ENCODE measurements at regions not wholly inside any gene's neighbourhood (a gene's known extent, or its start where the extent isn't known, plus 50 kb on each side); places are given as distances from the start of the nearest gene placed in this dataset.
"Not testable (repeated sequence)": the region's sequence is repeated elsewhere in the genome, so short reads cannot be mapped to it uniquely, and the experiment has no call there.

DNA sequence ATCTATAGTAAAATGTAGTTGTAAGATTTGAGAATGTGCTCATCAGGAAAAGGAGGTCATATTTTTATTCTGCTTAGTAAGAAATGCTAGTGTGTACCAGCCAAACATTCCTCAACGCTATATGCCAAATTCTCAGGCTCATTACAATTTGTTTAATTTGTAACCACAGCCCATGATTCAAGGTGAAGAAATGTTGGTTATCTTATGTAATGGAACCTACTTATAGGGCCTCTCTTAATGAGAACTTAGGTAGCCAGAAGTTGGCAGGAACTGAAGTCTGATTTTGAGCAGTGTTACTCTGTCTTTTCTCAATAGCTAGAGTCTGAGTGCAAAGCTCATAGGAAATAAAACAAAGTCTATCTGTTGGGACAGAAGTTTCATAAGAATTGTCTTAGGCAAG, 595.0 kb downstream of the GLUD2 start:
- Histone ChIP-seq H3K36me3 (no peaks in the 10 kb centered on the region), H3K27me3 (no peaks in the 10 kb centered on the region), H3K9me3 (no peaks in the 10 kb centered on the region), H3K4me1 (no peaks in the 10 kb centered on the region), H3K27ac (no peak overlapping the region), H3K4me3 (no peak overlapping the region)
- ATAC-seq (ENCODE audit: low FRiP score in 2 of 2) = peak in 1 of 2 donors; percentile 61
- TF ChIP-seq EP300 (IDR thresholded peaks at IDR 0.05) = no peak
- TF ChIP-seq, protein P1, sequence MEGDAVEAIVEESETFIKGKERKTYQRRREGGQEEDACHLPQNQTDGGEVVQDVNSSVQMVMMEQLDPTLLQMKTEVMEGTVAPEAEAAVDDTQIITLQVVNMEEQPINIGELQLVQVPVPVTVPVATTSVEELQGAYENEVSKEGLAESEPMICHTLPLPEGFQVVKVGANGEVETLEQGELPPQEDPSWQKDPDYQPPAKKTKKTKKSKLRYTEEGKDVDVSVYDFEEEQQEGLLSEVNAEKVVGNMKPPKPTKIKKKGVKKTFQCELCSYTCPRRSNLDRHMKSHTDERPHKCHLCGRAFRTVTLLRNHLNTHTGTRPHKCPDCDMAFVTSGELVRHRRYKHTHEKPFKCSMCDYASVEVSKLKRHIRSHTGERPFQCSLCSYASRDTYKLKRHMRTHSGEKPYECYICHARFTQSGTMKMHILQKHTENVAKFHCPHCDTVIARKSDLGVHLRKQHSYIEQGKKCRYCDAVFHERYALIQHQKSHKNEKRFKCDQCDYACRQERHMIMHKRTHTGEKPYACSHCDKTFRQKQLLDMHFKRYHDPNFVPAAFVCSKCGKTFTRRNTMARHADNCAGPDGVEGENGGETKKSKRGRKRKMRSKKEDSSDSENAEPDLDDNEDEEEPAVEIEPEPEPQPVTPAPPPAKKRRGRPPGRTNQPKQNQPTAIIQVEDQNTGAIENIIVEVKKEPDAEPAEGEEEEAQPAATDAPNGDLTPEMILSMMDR (IDR thresholded peaks at IDR 0.05) = no peak
- TF ChIP-seq POLR2A (IDR thresholded peaks at IDR 0.05) = no peak
- WGBS, 2 donors = 36 to 56% methylated on average over 1 of the region's 1 CpG
- DNase-seq = no peak

DNA sequence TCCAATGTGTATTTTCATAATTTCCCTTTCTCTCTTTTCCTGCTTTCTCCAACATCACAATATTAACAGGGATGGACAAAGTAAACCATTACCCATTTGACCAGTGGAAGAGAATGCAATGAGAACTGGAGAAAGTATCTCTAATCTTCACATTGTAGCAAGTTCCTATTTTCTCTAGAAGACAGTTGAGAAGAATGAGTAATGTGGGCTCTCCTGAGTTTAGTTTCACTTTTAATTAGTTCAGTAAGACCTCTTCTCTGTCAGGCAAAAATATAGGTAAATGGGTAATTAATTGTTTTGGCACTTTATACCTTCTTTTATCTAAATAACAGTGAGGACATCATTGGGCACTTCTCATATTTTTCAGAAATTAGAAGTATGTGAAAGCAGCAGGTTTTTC, 602.0 kb downstream of the GLUD2 start:
- DNase-seq (no peak), ATAC-seq (ENCODE audit: low FRiP score in 2 of 2) (no peak)
- no peaks in the 10 kb centered on the region for H3K36me3 ChIP-seq
- TF ChIP-seq POLR2AphosphoS5 (IDR thresholded peaks at IDR 0.05) (no peak), EP300 (IDR thresholded peaks at IDR 0.05) (no peak), POLR2A (IDR thresholded peaks at IDR 0.05) (no peak)
- TF ChIP-seq, protein P1 (IDR thresholded peaks at IDR 0.05) = no peak
- no peak overlapping the region for H3K27ac ChIP-seq
- H3K27me3 ChIP-seq = no peaks in the 10 kb centered on the region
- no peaks in the 10 kb centered on the region for H3K4me1 ChIP-seq
- H3K4me3 ChIP-seq = no peak overlapping the region
- H3K9me3 ChIP-seq = no peaks in the 10 kb centered on the region

DNA sequence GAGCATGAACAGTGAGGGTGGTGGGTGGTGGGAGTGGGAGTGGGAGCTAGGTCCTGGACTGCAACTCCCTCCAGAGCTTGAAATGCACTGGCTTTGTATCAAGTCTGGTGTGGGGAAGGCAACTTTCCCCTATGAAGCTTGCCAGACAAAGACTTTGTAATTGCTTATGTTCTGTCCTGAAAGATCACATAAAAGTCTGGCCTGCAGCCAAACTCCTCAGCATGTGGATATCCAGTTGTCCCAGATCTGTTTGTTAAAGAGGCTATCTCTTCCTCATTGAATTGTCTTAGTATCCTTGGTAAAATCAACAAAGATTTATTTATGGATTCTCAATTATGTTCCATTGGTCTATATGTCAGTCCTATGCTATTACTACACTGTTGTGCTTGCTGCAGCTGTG, 607.9 kb downstream of the GLUD2 start:
- no peak for DNase-seq
- Histone ChIP-seq H3K4me1 (no peaks in the 10 kb centered on the region), H3K36me3 (no peaks in the 10 kb centered on the region), H3K4me3 (no peak overlapping the region), H3K9me3 (no peaks in the 10 kb centered on the region), H3K27me3 (no peaks in the 10 kb centered on the region), H3K27ac (no peak overlapping the region)
- no peak for ATAC-seq (ENCODE audit: low FRiP score in 2 of 2)
- TF ChIP-seq EP300 (IDR thresholded peaks at IDR 0.05) (no peak), POLR2AphosphoS5 (IDR thresholded peaks at IDR 0.05) (no peak), POLR2A (IDR thresholded peaks at IDR 0.05) (no peak)
- TF ChIP-seq, protein P1 (IDR thresholded peaks at IDR 0.05) = no peak

DNA sequence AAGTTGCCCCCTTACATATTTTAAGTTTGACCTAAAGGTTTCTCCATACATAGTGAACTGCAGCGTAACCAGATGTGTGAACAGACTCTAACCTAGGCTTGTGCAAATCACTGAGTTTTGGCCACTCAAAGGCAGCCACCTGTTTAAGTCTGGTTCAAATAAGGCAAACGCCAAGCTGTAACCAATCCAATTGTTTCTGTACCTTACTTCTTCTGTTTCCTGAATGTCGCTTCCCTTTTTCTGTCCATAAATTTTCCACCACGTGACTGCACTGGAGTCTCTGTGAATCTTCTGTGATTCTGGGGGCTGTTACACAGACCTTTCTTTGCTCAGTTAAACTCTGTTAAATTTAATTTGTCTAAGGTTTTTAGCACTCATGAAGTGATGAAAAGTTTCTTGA, 618.8 kb downstream of the GLUD2 start:
- Histone ChIP-seq H3K9me3 (no peaks in the 10 kb centered on the region), H3K27ac (no peak overlapping the region), H3K4me3 (no peak overlapping the region), H3K36me3 (no peaks in the 10 kb centered on the region), H3K27me3 (no peaks in the 10 kb centered on the region), H3K4me1 (no peaks in the 10 kb centered on the region)
- DNase-seq (no peak), ATAC-seq (ENCODE audit: low FRiP score in 2 of 2) (no peak)
- no peak for TF ChIP-seq EP300 (IDR thresholded peaks at IDR 0.05)
- no peak for TF ChIP-seq POLR2AphosphoS5 (IDR thresholded peaks at IDR 0.05)
- TF ChIP-seq, protein P1 (IDR thresholded peaks at IDR 0.05) = no peak
- TF ChIP-seq POLR2A (IDR thresholded peaks at IDR 0.05) = no peak
- WGBS, 2 donors = 44 to 57% methylated on average over 4 of the region's 4 CpGs

DNA sequence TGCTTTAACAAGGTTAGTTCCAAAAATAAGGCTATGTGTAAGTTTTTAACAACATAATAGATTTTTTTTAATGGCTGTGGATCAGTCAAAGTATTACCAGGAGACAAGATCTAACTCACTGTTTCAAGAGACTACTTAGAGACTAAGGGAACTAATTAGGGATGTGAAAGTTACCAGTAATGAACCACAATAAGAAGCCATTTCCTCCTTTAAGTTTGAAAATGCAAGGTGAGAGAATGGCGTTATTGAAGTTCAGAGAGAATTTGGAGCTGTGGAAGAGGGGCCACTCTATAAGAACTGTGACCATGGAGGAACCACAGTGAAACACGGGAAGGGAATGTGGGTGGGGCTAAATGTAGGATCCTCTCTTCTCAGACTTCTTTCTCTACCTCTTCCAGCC, 624.2 kb downstream of the GLUD2 start:
- DNase-seq = no peak
- Histone ChIP-seq H3K36me3 (no peaks in the 10 kb centered on the region), H3K4me3 (no peak overlapping the region), H3K27ac (no peak overlapping the region), H3K9me3 (peaks cover 0 to 11% (median 0%) of the 10 kb centered on the region in 4 donors), H3K4me1 (no peaks in the 10 kb centered on the region), H3K27me3 (no peaks in the 10 kb centered on the region)
- ATAC-seq (ENCODE audit: low FRiP score in 2 of 2) = no peak
- TF ChIP-seq, protein P1 (IDR thresholded peaks at IDR 0.05) = no peak
- TF ChIP-seq POLR2A (IDR thresholded peaks at IDR 0.05) = no peak
- TF ChIP-seq POLR2AphosphoS5 (IDR thresholded peaks at IDR 0.05) = no peak
- WGBS, 2 donors = 37 to 73% methylated on average over 1 to 2 of the region's 2 CpGs

DNA sequence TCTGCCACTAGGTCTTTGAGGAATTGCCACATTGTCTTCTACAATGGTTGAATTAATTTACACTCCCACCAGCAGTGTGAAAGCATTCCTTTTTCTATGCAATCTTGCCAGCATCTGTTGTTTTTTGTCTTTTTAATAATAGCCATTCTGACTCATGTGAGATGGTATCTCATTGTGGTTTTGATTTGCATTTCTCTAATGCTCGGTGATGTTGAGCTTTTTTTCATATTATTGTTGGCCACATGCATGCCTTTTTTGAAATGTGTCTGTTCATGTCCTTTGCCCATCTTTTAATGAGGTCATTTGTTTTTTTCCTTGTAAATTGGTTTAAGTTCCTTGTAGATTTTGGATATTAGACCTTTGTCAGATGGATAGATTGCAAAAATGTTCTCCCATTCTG, 661.8 kb downstream of the GLUD2 start:
- H3K27ac ChIP-seq; ATAC-seq (ENCODE audit: low FRiP score in 2 of 2); H3K27me3 ChIP-seq; H3K4me1 ChIP-seq; H3K9me3 ChIP-seq; H3K36me3 ChIP-seq; DNase-seq; H3K4me3 ChIP-seq: not testable (repeated sequence)
- 64 to 92% methylated on average over 1 of the region's 1 CpG for WGBS, 2 donors
